ENCODE measurements at regions not wholly inside any gene's neighbourhood (a gene's known extent, or its start where the extent isn't known, plus 50 kb on each side); places are given as distances from the start of the nearest gene placed in this dataset.
"Not testable (repeated sequence)": the region's sequence is repeated elsewhere in the genome, so short reads cannot be mapped to it uniquely, and the experiment has no call there.

DNA sequence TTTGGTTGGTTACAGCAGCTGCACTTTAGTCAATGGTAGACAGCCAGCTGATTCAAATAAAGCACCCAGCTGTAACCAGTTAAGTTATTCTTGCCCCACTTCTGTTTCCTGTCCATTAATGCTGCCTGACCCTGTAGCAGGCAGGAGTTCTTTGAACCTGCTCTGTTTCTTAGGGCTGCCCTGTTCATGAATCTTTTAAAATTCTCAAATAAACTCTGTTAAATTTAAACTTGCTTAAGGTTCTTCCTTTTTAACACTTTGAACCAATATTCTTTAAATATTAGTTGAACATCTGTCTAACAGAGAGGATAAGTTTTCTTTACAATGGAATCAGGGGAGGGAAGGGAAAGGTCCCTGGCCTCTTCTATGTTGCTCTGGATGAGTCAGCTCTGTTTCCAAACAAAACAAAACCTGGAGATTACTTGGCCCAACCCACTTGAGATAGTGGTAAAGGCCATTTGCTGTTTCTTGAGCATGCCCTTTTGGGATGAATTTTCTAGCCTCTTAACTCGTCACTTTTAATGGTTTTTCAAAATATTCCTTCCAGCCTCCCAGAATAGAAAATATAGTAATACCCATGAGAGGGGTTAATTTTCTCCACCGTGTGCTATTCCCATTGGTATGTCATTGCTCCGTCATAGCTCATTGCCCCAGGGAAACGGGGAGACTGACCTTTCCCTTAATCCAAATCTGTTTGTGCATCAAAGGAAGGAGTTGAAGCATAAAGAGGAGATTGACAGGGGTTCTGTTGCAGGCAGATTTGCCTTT lies 112.1 kb upstream of the FHL2 start:
- FAIRE-seq (no peak), DNase-seq (ENCODE audit: low spot score in 2 of 2) (no peak)

DNA sequence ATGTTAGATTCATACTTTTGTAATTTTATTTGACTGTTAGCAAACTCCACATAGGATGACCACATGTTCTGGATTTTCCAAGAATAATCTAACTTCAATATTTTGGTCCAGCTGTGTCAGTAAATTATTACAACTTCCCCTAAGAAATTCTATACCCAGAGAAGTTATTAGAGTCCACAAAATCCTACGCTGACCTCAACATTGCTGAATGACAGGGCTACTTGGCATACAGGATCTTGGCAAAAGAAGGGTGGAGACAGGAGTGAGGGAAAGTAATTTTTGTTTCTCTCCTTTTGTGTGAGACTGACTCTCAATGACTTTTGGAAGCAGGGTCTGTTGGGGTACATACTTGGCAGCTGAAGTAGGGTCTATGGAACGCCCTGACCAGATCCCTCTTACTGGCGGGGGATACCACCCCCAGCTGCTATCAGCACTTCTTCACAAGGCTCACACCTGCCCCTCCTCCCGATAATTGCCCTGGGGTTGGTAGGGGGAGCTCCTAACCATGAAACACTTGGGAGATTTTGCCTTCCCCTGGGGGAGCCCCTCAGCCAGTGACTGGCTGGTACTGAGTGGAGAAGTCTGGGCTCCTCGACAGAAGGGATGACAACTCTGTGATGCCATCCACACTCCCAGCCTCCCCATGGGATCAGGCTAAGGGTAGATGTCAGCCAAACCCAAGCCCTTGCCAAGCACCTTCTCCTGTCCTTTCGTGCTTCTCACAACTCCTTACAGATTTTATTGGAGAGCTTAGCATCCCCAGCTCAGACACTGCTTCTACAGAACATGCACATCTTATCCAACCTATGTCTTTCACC lies 110.6 kb upstream of the FHL2 start:
- FAIRE-seq: no peak
- no peak for DNase-seq (ENCODE audit: low spot score in 2 of 2)

DNA sequence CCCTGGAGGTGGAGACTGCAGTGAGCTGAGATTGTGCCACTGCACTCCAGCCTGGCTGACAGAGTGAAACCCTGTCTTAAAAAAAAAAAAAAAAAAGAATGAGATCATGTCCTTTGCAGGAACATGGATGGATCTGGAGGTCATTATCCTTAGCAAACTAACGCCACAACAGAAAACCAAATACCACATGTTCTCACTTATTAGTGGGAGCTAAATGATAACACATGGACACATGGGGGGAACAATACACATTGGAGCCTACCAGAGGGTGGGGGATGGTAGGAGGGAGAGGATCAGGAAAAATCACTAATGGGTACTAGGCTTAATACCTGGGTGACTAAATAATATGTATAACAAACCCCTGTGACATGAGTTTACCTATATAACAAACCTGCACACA lies 108.0 kb upstream of the FHL2 start:
- not testable (repeated sequence) for DNase-seq (ENCODE audit: low spot score in 2 of 2); FAIRE-seq

DNA sequence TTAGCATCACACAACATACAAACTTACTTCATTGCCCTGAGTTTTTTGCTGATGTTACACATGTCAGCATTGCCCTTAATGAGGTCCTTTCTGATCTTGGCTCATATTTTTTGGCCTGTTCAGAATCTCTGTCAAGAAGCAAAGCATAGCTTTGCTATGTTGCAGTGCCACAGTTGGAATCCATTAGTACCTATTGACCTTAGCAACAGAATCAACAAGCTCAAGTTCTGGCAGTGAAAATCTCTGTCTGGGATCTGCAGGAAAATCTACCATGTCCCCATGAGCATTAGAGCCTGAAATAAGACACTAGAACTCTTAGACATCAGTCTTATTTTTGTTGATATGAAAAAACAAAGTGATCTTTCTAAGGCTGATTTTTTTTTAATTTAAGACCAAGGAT lies 105.6 kb upstream of the FHL2 start:
- FAIRE-seq: no peak
- no peak for DNase-seq (ENCODE audit: low spot score in 2 of 2)

DNA sequence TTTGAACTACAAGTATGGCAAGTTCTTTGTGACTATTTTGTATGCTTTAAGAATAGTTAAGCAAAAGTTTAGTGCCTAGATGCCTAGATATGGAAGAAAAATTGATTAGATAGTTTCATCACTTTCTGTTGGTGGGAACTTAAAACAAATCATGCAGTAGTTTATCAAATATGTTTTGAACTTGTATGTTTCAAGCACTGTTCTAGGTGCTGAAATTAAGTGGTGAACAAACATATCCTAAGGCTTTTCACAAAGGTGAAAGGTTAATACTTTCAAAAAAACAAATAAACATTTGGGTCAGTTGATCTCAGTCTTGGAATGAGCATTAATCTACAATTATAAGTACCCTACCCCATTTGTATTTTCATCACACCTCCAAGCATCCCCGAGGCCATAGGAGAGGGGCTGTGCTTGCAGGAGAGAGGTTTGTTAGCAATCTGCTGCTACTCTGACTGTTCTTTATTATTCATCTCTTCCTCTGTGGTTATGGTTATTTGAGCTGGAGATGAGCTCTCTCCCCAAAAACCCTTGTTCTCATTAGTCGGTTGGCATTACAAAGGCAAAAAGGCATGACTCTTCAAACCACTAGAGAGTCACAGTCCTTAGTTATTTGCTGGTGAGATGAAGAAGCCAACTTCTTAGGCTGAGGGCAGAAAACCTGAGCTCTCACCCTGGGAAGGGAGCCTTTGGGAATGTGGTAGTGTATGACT lies 103.9 kb upstream of the FHL2 start:
- DNase-seq (ENCODE audit: low spot score in 2 of 2) (no peak), FAIRE-seq (no peak)

DNA sequence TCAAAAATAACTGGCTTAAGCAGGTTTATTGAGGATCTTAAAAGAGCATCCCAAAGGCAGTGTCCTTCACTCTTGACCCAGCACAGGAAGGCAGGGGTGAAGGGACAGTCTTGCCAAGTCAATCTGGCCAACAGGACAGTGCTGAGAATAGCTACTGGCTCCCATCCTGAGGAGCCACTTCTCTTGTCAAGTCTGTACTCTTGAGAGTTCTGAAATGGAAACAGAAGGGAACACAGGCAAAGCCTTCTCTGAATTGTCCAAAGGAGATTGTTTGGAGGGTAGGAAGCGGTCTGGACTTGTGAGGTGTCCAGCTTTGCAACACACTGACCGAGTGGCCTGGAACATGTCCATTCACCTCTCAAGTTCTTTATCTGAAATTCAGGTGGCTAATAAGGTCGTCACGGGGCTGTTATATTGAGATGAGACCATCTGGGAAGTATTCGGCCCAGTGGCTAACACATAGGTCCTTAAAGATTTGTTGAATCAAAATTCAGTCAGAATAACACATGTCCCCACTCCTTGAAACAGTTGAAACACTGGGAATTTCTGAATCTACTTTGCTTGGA lies 99.5 kb upstream of the FHL2 start:
- FAIRE-seq (no peak), DNase-seq (ENCODE audit: low spot score in 2 of 2) (no peak)

DNA sequence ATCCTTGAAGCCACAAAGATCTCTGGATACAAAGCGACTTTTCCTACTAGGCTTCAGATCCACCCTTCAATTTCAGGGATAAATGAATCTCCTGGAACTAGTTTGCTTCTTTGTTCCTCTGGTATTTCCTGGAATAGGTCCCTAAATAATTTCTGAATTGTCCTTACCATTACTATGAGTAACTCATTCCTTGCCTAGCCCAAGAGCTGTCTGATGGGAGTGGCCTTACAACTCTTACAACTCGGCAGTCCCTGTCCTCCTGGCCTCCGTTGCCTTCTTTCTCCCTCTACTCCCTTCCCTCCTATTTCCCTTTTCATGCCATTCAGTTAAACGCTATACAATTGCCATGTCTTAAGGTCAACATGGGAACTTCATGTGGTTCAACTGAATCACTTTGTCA lies 98.2 kb upstream of the FHL2 start:
- FAIRE-seq (no peak), DNase-seq (ENCODE audit: low spot score in 2 of 2) (no peak)

DNA sequence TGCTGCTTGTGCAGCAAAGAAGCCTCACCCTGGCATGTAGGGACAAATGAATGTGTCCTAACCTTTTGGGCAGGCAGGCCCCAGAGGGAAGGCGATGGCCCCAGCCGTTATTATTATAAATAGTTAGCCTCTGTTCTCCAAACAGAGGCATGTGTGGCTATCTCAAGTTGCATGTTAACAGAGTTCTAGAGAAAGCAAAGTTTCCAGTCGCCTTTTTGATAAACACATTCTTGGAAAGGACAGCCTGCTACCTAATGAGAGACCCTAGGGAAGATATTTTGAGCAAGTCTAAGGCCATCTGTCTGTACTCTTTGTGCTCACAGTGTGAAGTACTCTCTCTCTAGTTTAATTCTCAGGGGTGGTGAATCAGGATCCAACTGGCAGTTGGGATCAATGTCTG lies 97.4 kb upstream of the FHL2 start:
- no peak for DNase-seq (ENCODE audit: low spot score in 2 of 2)
- FAIRE-seq: no peak

DNA sequence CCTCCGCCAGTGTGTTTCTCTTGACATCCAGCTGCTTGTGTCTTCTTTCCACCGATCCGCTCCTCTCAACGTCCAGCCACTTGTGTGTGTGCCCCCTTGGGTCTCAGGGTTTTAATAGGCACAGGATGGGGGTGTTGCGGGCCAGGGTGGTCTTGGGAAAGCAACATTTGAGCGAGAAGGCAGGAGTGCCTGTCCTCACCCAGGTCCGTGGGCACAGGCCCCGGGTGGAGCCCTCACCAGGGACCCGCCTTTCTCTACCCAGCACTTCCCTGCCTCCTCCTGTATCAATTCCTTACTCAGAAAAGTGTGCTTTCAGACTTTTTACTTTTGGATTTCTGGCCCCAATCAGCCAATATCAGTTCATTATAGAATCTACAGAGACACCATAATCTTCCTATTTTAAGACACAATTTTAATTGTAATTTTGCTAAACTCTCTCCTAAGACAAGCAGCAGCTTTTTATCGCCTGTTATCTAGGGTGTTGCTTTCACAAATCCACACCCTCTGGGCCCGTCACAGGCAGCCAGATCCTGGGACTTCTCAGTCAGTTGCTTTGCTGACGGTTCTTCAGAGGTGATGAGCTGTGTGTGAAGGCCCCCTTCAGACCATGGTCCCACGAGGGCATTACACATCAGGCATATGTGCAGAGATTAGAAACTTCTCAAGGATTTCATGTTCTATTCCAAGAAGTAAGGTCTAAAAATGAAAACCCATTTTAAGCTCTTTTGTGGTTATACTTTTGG lies 96.0 kb upstream of the FHL2 start:
- FAIRE-seq (no peak), DNase-seq (ENCODE audit: low spot score in 2 of 2) (no peak)

DNA sequence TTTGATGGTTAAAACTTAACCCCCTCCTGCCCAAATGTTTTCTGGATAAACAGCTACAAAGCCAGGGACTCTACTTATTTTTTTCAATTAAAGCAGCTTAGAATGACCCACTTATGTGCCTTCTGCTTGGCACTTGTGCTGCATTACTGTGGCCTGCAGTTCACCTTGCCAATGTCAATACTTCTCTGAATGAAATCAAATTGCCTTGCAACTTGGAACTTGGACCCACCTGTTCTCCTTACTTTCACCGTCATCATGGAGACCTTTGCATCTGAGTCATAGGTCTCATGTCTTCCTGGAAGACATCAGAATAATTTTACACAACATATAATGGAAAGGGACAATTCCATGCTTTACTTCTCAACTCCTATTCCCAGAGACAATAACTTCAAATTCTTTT lies 92.1 kb upstream of the FHL2 start:
- FAIRE-seq (no peak), DNase-seq (ENCODE audit: low spot score in 2 of 2) (no peak)

DNA sequence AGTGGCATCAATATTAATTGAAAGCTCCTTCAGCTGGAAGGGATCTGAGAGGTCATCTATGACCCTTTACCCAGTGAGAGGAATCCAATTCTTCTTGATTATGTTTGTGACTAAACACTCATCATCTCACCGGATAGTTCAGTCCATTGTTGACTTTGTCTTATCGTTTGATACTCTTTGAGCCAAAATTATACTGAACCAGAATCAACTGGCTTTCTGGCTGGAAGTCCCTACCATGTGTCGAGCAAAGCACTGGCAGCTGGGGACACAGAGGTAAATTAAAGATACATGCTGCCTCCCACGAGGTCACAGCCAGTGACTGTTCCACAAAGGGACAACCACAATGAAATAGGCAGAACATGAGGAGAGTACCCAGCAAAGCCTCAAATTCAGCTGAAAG lies 91.4 kb upstream of the FHL2 start:
- FAIRE-seq (no peak), DNase-seq (ENCODE audit: low spot score in 2 of 2) (no peak)

DNA sequence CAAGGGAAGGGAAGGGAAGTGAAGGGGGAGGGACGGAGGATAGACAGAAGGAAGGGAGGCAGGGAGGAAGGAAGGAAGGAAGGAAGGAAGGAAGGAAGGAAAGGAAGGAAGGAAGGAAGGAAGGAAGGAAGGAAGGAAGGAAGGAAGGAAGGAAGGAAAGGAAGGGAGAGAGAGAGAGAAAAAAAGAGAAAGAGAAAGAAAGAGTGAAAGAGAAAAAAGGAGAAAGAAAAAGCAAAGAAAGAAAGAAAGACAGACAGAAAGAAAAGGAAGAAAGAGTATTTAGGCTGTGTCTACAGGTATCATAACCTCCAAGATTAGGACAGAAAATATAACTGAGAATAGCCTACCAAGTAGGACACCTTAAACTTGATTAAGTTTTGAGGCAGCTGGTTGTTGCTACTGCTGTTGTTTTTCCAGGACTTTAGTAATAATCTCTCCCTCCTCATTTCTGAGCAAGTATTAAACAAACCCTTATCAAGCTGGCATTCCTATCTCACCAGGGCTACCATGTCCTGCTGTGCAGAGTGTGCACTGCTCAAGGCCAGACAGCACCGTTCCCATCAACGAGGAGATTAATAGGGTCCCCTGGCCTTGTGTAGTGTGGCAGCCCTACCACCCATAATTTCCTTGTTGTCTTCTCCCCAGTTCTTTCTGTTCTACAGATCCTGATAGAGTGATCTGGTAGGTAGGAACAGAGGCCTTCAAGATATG lies 90.5 kb upstream of the FHL2 start:
- DNase-seq (ENCODE audit: low spot score in 2 of 2) (no peak), FAIRE-seq (no peak)

DNA sequence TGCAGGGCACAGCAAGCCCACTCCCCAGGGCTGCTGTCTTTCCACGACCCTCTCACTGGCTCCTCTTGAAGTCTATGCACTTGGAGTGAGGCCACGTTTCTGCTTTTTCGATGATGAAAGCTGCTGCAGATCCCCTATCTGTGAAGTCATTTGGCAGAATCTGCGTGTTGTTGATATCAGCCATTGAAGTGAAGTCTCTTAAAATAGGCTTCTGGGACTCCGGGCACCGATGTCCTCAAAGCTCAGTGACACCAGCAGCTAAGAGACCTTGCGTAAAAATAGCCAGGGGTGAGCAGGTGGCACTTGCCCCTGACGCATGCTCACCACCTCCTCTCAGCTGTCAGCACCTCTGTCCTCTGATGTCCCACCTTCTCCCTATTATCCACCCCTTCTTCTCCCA lies 89.4 kb upstream of the FHL2 start:
- no peak for DNase-seq (ENCODE audit: low spot score in 2 of 2)
- FAIRE-seq: no peak

DNA sequence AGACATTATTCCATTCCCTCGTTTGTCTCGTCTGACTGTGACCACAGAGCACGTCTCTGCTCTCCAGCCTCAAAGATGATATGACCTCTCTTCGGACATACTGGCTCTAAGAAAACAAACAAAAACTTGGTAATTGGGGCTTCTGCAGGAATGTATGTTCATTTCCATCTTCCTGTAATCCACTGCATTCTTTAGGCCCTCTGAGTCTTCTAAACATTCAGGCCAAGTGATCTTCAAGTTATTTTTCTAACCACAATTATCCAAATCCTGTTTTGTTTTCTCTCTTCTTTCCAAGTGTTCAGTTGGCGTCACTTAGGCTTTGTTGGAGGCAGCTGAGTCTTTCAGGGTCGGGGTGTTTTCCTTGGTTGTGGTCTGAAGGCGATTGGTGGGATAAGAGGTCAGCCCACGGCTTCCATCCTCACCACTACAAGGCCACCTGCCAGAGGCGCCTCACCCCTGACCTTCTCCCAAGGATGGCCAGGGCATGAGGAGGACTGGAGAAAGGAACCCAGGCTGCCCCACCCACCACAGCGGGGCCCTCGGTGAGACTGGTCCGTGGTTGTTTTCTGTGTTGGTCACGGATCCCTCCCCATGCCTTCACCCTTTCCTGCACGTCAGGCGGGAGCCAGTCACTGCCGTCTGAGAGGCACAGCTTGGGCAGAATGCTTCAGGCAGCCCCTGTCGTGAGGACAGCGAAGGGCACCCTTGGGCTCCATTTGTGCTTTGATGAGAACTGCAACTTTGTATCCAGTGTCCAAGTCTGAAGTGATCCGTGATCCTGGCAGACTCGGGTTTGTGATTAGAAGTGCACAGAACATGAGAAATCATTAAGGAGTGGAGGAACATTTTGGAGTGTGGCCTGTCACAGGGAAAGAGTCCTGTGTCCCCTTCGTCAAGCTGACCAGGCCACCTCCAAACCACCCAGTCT lies 88.6 kb upstream of the FHL2 start:
- DNase-seq (ENCODE audit: low spot score in 2 of 2) (no peak), FAIRE-seq (no peak)

DNA sequence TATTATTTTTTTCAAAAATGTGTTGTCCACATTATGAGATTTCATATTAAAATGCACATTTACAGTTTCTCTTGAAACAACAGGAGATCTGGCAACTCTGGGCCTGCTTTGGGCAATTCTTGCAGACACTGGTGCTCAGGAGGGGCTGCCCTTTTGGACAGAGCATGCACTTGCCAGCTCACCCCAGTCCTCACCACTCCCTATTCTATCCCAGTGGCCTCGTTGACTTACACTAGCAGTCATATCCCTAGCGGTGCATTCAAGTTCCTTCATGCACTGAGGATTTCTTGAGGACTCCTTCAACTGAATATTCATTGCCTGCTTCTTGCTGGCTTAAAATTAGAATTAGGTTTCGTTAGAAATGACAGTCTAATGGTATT lies 87.9 kb upstream of the FHL2 start:
- FAIRE-seq (no peak), DNase-seq (ENCODE audit: low spot score in 2 of 2) (no peak)

DNA sequence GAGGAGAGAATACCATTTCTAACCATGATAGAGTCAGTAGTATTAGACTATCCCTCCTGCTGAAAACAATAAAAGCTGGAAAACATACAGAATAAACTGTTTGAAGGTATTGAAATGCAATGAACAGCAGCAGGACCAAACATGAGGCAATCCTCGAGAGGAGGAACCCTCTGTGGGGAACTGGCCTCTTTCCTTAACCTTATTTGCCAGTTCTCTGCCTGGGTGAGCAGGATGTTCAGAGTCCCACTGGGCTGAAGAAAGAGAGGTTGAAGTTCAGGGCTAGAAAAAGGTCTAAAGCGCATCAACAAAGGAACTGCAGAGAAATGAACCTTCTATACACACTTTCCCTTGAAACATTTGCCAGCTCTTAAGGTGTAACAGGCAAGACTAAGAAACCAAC lies 79.8 kb upstream of the FHL2 start:
- FAIRE-seq (no peak), DNase-seq (ENCODE audit: low spot score in 2 of 2) (no peak)

DNA sequence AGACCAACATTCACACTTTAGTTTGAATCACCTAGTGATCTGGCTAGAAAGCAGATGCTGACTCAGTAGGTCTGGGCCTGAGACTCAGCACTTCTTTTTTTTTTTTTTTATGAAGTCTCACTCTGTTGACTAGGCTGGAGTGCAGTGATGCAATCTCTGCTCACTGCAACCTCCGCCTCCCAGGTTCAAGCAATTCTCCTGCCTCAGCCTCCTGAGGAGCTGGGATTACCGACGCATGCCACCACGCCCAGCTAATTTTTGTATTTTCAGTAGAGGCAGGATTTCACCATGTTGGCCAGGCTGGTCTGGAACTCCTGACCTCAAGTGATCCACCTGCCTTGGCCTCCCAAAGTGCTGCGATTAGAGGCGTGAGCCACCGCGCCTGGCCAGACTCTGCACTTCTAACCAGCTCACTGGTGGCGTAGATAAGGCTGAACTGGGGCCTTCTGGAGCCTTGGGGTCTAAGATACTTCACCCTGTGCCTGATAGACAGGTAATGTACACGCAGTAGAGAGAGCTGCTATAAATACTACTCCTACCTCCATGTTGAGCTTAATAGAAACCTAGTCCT lies 78.3 kb upstream of the FHL2 start:
- DNase-seq (ENCODE audit: low spot score in 2 of 2); FAIRE-seq: not testable (repeated sequence)

DNA sequence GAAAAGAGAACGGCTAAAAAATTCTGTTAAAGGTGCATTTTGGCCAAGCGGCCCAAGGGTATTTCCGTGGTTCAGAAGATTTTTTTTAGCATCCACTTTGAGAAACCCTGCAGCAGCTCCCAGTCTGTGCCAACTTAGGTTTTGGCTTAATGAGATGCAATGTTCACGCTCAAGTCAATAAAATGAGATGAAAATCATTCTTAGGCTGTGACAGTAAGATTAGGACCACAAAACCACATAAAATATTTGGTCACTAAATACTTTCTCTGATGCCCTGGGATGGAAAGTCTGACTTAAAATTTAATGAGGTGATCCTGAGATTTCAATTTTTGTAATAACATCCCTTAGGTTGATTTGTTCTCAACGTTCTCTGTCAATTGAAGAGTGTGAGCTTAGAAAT lies 74.2 kb upstream of the FHL2 start:
- FAIRE-seq (no peak), DNase-seq (ENCODE audit: low spot score in 2 of 2) (no peak)
